Islet precursor cell (in vitro differentiated cells): ENCODE measurements at regions not wholly inside any gene's neighbourhood (a gene's known extent, or its start where the extent isn't known, plus 50 kb on each side); places are given as distances from the start of the nearest gene placed in this dataset.
"Not testable (repeated sequence)": the region's sequence is repeated elsewhere in the genome, so short reads cannot be mapped to it uniquely, and the experiment has no call there.

Experiments
- DNase-seq: peaks from one replicate; pipeline ENCODE4 v3.0.0-alpha.2; 2018

DNA sequence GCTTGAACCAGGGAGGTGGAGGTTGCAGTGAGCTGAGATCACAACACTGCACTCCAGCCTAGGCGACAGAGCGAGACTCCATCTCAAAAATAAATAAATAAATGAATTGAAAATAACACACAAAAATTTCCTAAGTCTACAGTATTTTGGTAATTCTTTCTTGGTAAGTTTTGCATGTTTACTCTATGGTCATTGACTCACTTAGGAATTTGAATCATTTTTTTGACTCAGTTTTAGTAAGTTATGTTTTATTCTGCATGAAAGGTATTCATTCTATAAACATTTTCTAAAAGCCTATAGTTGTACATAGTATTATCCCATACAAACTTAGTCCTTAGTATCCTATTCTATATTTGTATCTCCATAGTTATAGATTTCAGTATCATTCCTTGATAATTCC, 772.9 kb upstream of the SLIT2 start:
- DNase-seq: no peak

DNA sequence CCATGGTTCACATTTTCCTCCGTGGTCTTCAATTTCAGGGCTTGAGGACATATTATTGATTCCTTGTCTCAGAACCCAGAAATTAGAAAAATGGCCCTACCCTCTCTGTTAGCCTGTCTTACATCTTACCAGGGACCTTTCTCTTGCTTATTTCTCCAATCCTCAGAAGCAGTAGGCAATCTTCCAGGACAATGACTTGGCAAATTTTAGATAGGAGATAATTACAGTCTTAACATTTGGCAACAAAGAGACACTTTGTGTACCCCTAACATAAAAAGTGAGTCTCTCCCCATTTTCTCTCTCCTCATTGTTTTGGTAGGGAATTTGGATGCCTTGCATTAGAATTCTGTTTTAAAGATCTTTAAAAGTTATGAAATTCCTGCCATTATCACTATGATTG, 778.1 kb upstream of the SLIT2 start:
- no peak for DNase-seq

- DNase-seq: no peak
Measured at GRCh38 chr4:19472666-19473065, 779.0 kb upstream of the SLIT2 start.

- DNase-seq: not testable (repeated sequence)
Measured at GRCh38 chr4:19470001-19470400, 781.7 kb upstream of the SLIT2 start.

DNA sequence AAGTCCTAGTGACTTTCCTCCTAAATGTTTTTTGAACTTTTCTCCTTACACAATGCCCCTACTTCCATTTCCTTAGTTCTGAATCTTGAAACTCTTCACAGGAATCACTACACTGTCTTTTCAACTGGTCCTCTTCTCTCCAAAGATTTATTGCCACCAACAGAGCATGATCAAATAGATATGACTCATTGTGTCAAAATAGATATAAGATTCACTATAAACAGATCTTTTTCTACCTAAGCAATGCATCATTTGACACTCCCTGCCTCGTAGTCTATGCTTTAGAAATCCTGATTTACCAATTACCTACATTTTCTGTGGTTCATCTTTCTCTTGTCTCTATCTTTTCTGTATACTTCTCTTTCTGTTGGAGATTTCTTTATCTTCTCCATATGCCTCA, 789.6 kb upstream of the SLIT2 start:
- DNase-seq: no peak

- DNase-seq: no peak
Measured at GRCh38 chr4:19455850-19456602, 795.7 kb upstream of the SLIT2 start.

DNA sequence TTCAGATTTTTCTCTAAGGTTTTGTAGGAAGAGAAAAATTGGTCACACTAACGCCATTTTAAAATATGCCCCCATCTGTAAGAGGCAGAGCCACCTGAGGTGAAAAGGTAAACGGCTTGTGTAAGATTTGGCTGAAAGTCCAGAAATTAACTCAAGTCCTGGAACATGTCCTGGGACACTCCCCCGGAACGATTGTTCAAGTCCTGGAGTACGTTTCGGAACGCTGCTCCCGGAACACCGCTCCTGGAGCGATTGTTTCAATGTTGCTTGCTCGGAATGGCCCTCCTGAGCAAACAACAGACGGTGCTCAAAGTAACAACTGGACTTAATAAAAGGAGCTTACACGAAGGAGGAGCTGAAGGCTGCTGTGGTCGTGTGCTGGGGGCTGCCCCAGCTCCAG, 796.5 kb upstream of the SLIT2 start:
- DNase-seq: no peak

GRCh38 chr4:19438233-19438632, 813.5 kb upstream of the SLIT2 start:
- DNase-seq: no peak

GRCh38 chr4:19437008-19437407, 814.7 kb upstream of the SLIT2 start:
- no peak for DNase-seq

DNA sequence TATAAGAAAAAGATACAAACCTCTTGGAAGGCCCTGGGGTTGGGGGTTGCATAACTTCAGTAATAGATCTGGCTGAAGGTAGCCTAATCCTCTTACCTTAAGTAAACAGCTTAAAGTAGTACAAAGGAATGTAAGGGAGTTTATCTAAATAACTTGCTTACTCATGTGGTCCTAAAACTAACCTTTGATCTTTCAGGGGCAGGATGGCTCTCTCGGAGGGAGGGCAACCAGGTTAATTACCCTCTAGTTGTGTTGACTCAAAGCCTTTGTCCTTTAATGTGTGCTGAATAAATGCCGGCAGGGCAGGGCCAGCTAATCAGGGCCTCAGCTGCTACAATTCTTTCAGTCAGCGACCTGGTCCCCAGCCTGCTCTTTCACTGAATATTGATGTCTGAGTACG, 822.0 kb upstream of the SLIT2 start:
- peak; percentile 69 for DNase-seq

GRCh38 chr4:19425146-19425545, 826.6 kb upstream of the SLIT2 start:
- DNase-seq: no peak

- no peak for DNase-seq
Measured at GRCh38 chr4:19417256-19417655, 834.4 kb upstream of the SLIT2 start.

DNA sequence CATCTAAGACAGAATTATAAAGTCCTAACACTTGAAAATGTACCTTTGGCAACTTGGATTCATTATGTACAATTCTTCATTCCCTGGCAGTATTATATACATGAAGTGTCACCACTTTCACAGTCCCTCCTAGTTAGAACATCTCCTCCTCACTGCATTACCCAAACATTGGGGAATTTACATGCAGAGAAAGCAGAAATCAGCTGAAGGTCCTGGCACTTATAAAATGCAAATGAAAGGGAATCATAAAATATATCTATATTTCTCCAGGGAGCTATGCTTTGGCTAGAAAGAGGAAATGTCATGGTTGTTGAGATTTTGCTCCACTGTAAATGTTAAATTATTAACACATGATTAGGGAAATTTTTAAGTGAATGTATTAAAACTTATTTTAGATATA, 835.6 kb upstream of the SLIT2 start:
- no peak for DNase-seq

- no peak for DNase-seq
Measured at GRCh38 chr4:19408490-19408889, 843.2 kb upstream of the SLIT2 start.

DNA sequence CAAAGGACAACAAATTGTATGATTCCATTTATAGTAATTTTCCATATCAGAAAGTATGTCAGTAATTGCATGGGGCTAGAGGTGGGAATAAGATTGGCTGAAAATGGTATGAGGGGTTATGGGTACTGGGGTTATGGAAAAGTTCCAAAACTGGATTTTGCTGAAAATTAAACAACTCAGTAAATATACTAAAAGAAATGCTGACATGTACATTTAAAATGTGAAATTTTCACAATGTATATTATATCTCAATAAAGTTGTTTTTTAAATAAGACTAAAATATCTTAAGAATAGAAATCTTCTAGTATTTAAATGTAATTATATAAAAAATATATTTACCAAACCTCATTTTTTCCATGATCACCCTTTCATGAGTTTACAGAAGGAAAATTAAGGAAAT, 844.9 kb upstream of the SLIT2 start:
- DNase-seq: no peak

GRCh38 chr4:19403786-19404370, 847.8 kb upstream of the SLIT2 start:
- no peak for DNase-seq

DNA sequence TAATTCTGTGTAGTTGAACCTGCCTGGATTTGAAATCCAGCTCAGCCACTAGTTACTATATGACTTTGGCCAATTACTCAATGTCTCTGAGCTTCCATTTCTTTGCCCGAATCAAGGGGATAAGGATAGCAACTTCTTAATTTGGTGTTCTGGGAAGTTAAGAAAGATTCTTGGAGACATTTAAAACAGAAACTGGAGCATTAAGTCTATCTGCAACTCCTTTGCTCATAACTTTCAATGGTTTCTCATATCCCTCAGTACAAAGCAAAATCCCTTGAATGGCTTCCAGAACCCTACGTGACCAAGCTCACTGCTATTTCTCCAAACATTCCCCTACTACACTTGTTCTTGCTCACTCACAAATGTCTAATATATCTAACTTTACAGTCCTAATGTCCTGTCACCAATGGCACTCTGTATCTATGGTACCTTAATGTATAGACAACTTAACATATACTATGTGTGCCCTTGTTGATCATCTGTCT, 849.1 kb upstream of the SLIT2 start:
- no peak for DNase-seq

DNA sequence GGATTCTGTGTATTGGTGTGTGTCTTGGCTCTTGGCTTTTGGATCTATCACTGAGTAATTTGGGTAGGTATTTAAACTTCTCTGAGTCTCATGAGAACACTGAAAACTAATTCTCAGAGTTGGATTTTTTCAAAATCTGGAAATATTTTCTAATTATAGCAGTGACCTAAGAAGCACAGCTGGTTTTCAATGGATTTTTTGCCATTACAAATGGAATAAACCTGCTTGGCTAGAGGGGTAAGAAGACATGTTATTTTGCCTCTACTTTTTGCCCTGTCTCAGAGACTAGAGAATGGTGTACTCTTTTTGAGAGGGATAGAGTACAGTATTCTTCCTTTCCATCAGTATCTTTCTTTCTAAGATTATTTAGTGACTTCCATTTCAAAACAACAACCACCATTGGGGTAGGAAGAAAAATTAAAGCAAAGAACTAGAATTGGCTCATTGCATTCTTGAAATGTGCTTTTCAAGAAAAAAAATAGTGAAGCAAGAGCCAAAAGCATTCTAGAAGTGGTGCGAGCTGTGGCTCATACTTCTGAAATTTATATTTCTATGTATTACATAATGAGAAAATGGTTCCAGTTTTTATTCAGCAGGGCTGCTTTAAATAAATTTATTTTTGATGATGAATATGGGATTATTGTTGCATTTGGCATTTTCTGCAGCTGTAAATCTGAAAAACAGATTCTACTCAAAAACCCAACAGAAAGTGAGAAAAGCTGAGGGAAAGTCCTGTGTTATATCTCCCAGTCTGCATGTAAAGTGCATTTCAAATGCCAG, 850.2 kb upstream of the SLIT2 start:
- no peak for DNase-seq

- no peak for DNase-seq
Measured at GRCh38 chr4:19400820-19401219, 850.9 kb upstream of the SLIT2 start.

DNA sequence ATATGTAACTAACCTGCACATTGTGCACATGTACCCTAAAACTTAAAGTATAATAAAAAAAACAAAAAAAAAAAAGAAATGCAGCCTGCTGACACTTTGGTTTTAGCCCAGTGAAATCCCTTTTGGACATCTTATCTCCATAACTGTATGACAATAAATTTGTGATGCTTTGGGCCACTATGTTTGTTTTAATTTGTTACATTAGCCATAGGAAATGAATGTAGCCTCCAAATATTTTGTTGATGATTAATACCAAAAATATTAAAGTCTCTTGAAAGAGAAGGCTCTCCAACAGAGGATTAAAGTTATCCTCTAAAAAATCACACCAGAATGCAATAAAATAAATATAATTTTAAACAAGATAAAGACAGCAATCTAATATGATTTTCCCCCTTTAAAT, 852.7 kb upstream of the SLIT2 start:
- DNase-seq: no peak

GRCh38 chr4:19386786-19387185, 864.9 kb upstream of the SLIT2 start:
- DNase-seq: peak; percentile 56

DNA sequence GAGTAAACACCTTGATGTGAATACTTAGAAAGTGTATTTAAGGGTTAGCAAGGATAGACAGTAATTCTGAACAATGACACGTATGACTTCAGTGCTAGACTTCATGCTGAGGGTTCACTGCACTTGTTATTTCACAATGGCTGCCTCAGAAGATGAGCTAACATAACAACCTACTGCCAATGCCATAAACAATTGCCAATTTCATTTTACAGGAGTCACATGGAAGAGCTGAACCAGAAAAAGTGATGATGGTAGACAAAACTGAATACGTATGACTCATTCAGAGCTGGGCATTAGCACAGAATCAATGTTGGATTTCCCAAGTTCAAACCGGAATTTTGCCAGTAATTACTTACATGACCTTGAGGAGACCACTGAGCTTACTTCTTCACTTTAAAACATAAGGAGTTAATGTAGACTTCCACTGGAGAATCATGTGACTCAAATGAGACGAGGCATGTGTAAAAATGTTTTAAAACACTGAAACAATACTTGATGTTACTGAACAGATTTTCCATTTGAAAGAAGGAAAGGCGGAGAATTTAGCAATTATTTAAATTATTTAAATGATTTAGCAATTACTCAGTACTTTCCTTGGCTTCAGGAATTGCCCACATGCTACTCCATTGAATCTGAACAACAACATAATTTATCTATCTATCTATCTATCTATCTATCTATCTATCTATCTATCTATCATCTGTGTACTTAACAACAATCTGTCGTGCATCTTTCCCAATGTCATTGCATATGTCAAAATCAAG, 868.5 kb upstream of the SLIT2 start:
- DNase-seq: no peak

GRCh38 chr4:19381068-19381467, 870.6 kb upstream of the SLIT2 start:
- DNase-seq: no peak
